Esophagus squamous epithelium (tissue), 4 donors: ENCODE measurements at regions not wholly inside any gene's neighbourhood (a gene's known extent, or its start where the extent isn't known, plus 50 kb on each side); places are given as distances from the start of the nearest gene placed in this dataset.

Experiments used
- CTCF ChIP-seq, 6 experiments: fragments of 450-650 bp in 4 of 6; fragments of 200-600 bp in 2 of 6; sonication (generic) in 2 of 6; IDR thresholded peaks; one replicate each; pipeline ENCODE4 v1.5.1; 2016 to 2019; ENCODE audit warnings: antibody characterized with exemption in 6 of 6, mild to moderate bottlenecking in 4 of 6, moderate library complexity in 4 of 6
- POLR2A ChIP-seq, 4 donors: fragments of 450-650 bp; IDR thresholded peaks; one replicate each; pipeline ENCODE4 v1.6.1; 2017; ENCODE audit warnings: antibody characterized with exemption in 4 of 4, mild to moderate bottlenecking in 4 of 4, moderate library complexity in 3 of 4

GRCh38 chr5:68161156-68161555, 54.4 kb upstream of the PIK3R1 start:
- TF ChIP-seq CTCF (IDR thresholded peaks at IDR 0.05) (no peak), POLR2A (IDR thresholded peaks at IDR 0.05) (no peak)
